ENCODE measurements at regions not wholly inside any gene's neighbourhood (a gene's known extent, or its start where the extent isn't known, plus 50 kb on each side); places are given as distances from the start of the nearest gene placed in this dataset.

DNA sequence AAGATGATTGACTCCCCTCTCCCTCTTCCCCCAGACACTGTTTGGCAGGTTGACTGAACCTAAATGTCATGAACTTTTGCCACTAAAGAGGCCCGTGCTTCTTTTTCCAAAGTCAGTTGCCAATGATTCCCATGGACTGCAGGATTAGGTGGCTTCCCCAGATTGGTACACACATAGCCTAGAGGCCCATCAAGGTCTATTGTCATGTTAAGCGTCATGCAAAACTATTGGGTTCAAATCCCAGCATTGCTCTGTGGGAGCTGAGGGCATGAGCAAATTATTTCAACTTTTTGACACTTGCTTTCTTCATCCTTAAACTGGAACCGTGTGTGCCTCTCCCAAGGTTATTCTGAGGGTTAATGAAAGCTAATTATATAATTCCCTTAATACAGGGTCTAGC, 430.2 kb upstream of the TBX3 start:
- Histone ChIP-seq H3K9me3 (replicated peaks in 1 of 11) (peaks cover 0 to 29% (median 10%) of the 10 kb centered on the region in 11 experiments; a peak in 13 of 22 replicates), H3K4me3 (no peak overlapping the region), H3K27me3 (no peaks in the 10 kb centered on the region), H3K9ac (no peak overlapping the region), H3K27ac (no peak overlapping the region), H3K4me2 (no peak overlapping the region), H3K4me1 (no peaks in the 10 kb centered on the region), H4K20me1 (no peaks in the 10 kb centered on the region), H3K36me3 (no peaks in the 10 kb centered on the region)
- no peak for TF ChIP-seq Cebpa-rat (IDR thresholded peaks at IDR 0.05)

DNA sequence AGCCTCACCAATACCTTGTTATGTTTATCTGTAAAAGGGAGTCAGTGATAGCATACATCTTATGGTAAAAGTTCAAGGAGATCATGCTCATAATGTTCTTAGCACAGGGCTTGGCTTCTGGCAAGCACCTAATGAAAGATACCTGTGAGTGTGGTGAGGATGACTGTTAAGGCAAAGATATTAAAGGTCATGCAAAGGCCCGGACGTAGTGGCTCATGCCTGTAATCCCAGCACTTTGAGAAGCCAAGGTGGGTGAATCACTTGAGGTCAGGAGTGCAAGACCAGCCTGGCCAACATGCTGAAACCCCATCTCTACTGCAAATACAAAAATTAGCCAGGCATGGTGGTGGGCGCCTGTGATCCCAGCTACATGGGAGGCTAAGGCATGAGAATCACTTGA, 425.9 kb upstream of the TBX3 start:
- Histone ChIP-seq H4K20me1 (no peaks in the 10 kb centered on the region), H3K27me3 (no peaks in the 10 kb centered on the region), H3K36me3 (no peaks in the 10 kb centered on the region), H3K4me1 (no peaks in the 10 kb centered on the region), H3K4me3 (no peak overlapping the region), H3K27ac (no peak overlapping the region), H3K9ac (no peak overlapping the region), H3K4me2 (no peak overlapping the region), H3K9me3 (replicated peaks in 1 of 11) (no peaks in the 10 kb centered on the region)
- no peak for TF ChIP-seq Cebpa-rat (IDR thresholded peaks at IDR 0.05)

DNA sequence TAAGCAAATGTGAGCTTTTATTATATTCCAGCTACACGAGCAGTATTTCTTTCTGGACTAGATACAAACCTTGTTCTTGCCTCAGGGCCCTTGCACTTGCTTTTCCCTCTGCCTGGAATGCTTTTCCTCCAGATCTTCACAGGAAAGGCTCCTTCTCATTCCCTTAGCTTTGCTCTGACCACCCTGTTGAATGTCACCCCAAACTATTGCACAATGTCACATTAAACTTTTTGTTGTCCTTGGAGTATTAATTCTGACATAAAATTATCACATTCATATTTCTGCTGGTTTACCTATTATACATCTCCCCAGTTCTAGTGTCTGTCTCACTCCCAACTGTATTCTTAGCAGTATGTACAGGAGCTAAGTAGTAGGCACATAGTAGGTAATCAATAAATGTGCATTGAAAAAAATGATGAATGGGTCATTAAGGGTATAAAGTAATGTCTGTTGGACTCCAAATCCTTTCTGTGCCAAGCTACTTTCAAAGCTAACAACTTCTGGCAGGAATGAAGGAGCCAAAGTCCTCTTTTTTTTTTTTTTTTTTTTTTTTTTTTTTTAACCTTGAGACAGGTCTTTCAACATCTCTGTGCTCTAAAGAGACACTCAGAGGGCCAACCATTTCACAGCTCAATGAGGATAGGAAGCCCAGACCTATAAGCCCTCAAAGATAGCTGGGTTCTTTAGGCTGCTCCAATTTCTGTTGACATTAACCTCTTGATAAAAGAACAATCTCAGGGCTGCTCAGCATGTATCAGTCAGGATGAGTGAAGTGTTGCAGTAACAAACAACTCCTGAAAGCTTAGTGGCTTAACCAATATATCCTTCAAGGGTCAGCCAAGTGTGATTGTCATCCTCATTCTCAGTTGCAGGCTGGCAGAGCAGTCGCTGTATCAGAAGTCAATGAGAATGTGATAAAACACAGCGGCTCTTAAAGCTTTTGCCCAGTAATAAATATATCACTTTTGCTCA, 424.4 kb upstream of the TBX3 start:
- no peaks in the 10 kb centered on the region for H3K9me3 ChIP-seq (replicated peaks in 1 of 11)
- H3K9ac ChIP-seq = no peak overlapping the region
- no peaks in the 10 kb centered on the region for H3K27me3 ChIP-seq
- H3K36me3 ChIP-seq = no peaks in the 10 kb centered on the region
- TF ChIP-seq Cebpa-rat (IDR thresholded peaks at IDR 0.05) = peak in 3 of 11 experiments; percentile 11 to 60 (median 32); a peak in 2 of 22 replicates
- no peaks in the 10 kb centered on the region for H4K20me1 ChIP-seq
- H3K4me3 ChIP-seq = no peak overlapping the region
- H3K4me1 ChIP-seq = peaks cover 0 to 12% (median 4%) of the 10 kb centered on the region in 10 experiments; a peak in 10 of 20 replicates
- H3K4me2 ChIP-seq = no peak overlapping the region
- H3K27ac ChIP-seq = no peak overlapping the region

DNA sequence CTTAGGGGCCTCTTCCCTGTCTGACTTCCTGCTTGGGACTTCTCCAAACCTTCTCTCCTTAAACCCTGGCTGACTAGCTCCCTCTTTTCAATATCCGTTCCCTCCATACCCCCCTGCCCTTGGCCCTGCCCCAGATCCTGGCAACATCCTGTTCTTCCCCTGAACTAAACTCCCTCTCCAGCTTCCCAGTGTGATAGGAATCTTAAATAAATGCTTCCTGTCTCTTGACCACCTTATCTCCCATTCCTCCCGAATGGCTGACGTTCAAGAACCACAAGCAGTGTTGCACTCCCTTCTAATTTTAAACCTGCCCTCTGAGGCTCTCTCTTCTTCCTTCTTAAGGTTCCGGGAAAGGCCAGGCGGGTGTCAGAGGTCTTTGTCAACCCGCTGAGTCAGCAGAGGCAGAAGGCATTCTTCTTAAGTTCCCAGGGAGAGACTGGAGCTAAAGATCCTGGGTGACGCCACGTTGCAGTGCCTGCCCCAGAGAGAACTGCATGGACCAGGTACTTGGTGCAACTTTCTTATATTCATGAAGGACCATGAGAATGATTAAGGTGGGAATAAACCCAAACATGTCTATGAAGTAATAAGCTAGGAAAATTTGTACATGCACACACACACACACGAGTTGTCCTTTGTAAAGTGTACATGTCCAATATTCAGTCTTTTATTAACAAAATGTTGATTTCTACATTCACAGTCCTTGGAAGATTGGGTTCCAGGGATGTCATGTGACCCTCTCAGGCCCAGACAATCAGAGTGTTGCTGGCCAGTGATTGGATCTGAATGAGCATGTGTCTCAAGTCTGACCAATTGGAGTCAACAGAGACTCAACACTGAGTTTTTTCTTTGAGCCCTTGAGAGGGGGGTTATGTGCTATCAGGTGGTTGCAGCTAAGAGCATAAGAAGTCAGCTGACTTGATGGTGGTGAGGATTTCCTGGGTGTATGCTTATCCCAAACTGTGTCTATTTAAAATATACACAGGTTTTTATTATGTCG, 420.2 kb upstream of the TBX3 start:
- peaks cover 0 to 21% (median 4%) of the 10 kb centered on the region in 10 experiments; a peak in 10 of 20 replicates for H3K4me1 ChIP-seq
- no peaks in the 10 kb centered on the region for H4K20me1 ChIP-seq
- no peaks in the 10 kb centered on the region for H3K36me3 ChIP-seq
- no peaks in the 10 kb centered on the region for H3K9me3 ChIP-seq (replicated peaks in 1 of 11)
- H3K4me3 ChIP-seq = no peak overlapping the region
- no peaks in the 10 kb centered on the region for H3K27me3 ChIP-seq
- H3K4me2 ChIP-seq = peak overlapping the region in 5 of 11 experiments; percentile 29 to 87 (median 55); a peak in 10 of 22 replicates
- H3K9ac ChIP-seq = no peak overlapping the region
- no peak for TF ChIP-seq Cebpa-rat (IDR thresholded peaks at IDR 0.05)
- H3K27ac ChIP-seq = peak overlapping the region in 1 of 11 experiments; percentile 11; a peak in 2 of 22 replicates

DNA sequence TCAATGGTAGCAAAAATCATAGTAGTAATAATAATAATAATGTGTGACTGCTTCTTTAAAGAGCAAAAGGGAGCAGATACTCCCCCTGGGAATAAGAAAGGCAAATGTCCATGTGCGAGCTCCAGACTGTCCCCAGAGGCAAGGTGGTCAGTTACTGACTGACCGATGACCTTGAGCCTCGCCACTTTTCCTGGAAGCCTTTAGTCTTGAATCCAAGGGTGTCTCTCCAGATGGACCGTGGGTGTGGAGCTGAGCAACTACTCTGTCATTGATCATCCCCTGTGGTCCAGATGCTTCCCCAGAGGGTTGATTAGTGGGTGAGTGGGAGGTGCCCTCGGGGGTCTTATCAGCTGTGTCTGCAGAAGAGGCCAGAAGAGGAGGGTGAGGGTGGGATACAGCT, 418.5 kb upstream of the TBX3 start:
- Histone ChIP-seq H3K9ac (no peak overlapping the region), H3K9me3 (replicated peaks in 1 of 11) (no peaks in the 10 kb centered on the region)
- TF ChIP-seq Cebpa-rat (IDR thresholded peaks at IDR 0.05) = no peak

DNA sequence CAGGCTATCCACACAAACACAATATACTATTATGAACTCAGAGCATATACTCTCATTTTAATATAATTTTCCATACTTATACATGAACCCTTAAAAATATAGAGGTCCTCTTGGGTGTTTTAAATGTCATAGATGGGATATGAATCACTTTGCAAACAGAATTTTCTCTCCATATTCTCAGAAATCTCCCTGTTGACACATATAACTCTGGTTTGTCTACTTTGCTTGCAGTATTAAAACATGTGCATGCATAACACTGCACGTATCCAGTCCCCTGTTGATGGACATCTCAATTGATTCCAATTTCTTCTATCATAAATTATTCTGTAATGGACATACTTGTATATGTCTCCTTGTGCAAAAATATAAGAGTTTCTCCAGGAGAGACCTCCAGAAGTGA, 417.5 kb upstream of the TBX3 start:
- no peak overlapping the region for H3K4me2 ChIP-seq
- TF ChIP-seq Cebpa-rat (IDR thresholded peaks at IDR 0.05) = no peak
- H3K27ac ChIP-seq = no peak overlapping the region
- H3K36me3 ChIP-seq = no peaks in the 10 kb centered on the region
- no peak overlapping the region for H3K9ac ChIP-seq
- H3K4me3 ChIP-seq = no peak overlapping the region
- no peaks in the 10 kb centered on the region for H3K9me3 ChIP-seq (replicated peaks in 1 of 11)
- no peaks in the 10 kb centered on the region for H4K20me1 ChIP-seq
- no peaks in the 10 kb centered on the region for H3K27me3 ChIP-seq
- peaks cover 0 to 21% (median 4%) of the 10 kb centered on the region in 10 experiments; a peak in 10 of 20 replicates for H3K4me1 ChIP-seq

More for the DNA sequence above, 418.5 kb upstream of the TBX3 start:
- H3K4me1 ChIP-seq = peaks cover 0 to 21% (median 4%) of the 10 kb centered on the region in 10 experiments; a peak in 10 of 20 replicates
- no peaks in the 10 kb centered on the region for H3K27me3 ChIP-seq
- H4K20me1 ChIP-seq = no peaks in the 10 kb centered on the region
- H3K4me3 ChIP-seq = no peak overlapping the region
- H3K27ac ChIP-seq = no peak overlapping the region
- no peaks in the 10 kb centered on the region for H3K36me3 ChIP-seq
- H3K4me2 ChIP-seq = peak overlapping the region in 1 of 11 experiments; percentile 72; a peak in 1 of 22 replicates

DNA sequence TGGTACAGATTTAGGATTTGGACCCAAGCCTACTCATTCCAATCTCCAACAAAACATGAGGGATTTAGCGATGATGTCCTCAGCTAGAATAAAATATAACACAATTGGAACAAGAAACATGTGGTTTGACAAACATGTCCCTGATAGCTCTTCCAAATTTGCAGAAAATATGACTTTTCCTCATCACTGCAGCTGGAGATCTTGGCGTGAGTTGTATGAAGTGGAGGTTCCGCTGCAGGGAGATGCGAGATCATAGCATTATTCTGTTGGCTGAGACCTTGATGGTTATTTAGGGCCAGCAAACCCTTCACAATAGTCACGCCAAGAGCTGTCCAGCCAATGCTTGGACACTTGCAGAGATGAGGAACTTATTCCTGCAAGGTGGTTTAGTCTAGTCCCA, 413.4 kb upstream of the TBX3 start:
- H3K27ac ChIP-seq = no peak overlapping the region
- no peak overlapping the region for H3K4me3 ChIP-seq
- H3K9ac ChIP-seq = no peak overlapping the region
- H3K4me1 ChIP-seq = no peaks in the 10 kb centered on the region
- no peak for TF ChIP-seq Cebpa-rat (IDR thresholded peaks at IDR 0.05)
- H4K20me1 ChIP-seq = no peaks in the 10 kb centered on the region
- no peaks in the 10 kb centered on the region for H3K36me3 ChIP-seq
- no peak overlapping the region for H3K4me2 ChIP-seq
- H3K9me3 ChIP-seq (replicated peaks in 1 of 11) = 0 out of 22 replicates have a peak, but pooled peaks cover 0 to 2% (median 0%) of the 10 kb centered on the region in 11 experiments
- no peaks in the 10 kb centered on the region for H3K27me3 ChIP-seq

DNA sequence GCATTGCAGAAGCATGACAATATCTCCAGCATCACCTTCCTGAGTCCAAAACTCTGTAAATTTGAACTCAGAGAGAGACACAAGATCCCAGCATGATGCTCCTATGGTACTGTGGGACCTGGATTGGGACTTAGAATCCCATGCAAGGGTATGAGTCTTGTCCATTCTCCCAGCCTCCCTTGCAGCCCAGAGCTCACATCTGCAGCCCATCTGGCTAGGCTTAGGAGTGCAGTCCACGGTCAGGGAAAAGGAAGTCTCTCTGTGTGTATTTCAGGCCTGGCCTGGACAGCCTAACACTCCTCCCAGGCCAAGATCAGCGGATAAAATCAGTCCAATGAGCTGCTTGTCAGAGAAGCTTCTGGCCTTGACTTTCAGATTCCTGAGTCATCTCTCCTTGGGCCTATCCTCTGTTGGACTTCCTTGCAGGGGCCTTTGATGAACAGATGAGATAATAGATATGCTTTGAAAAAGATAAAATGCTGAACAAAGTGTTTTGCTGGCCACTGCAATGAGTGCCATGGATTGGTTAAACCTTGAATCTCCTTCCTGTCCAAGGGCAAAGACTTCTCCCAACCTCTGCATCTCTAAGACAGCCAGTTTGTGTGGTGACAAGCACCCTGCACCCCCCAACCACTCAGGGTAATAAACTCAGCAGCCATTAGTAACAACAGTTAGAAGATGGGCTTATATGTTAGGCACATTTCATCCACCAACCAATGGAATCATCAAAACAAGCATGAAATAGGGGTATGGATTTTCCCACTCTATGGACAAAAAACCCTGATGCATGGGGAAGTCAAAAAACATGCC, 412.8 kb upstream of the TBX3 start:
- no peak overlapping the region for H3K4me2 ChIP-seq
- no peaks in the 10 kb centered on the region for H3K4me1 ChIP-seq
- TF ChIP-seq Cebpa-rat (IDR thresholded peaks at IDR 0.05) = no peak
- peaks cover 0 to 8% (median 0%) of the 10 kb centered on the region in 11 experiments; a peak in 2 of 22 replicates for H3K9me3 ChIP-seq (replicated peaks in 1 of 11)
- H4K20me1 ChIP-seq = no peaks in the 10 kb centered on the region
- H3K4me3 ChIP-seq = no peak overlapping the region
- no peaks in the 10 kb centered on the region for H3K36me3 ChIP-seq
- H3K27me3 ChIP-seq = no peaks in the 10 kb centered on the region
- no peak overlapping the region for H3K9ac ChIP-seq
- no peak overlapping the region for H3K27ac ChIP-seq

Measured in BLaER1 treated with 17β-estradiol and CSF1 and Interleukin-3, amounts not matched to agents 10 nM and 100 nM (cell line).